ENCODE measurements at regions not wholly inside any gene's neighbourhood (a gene's known extent, or its start where the extent isn't known, plus 50 kb on each side); places are given as distances from the start of the nearest gene placed in this dataset.

- no peaks in the 10 kb centered on the region for H3K36me3 ChIP-seq (ENCODE audit: insufficient read depth, low read length)
- no peaks in the 10 kb centered on the region for H3K27me3 ChIP-seq (ENCODE audit: insufficient read depth, low read depth, low read length)
- no peaks in the 10 kb centered on the region for H4K20me1 ChIP-seq (ENCODE audit: insufficient read depth)
- no peak for TF ChIP-seq RAD21 (conservative IDR thresholded peaks at IDR 0.05)
- TF ChIP-seq POLR2AphosphoS5 (IDR thresholded peaks at IDR 0.05), result no peak
- TF ChIP-seq CTCF (IDR thresholded peaks at IDR 0.05; ENCODE audit: poor library complexity, severe bottlenecking), result no peak
- no peak for TF ChIP-seq MXI1 (conservative IDR thresholded peaks at IDR 0.05; ENCODE audit: poor library complexity, severe bottlenecking)
- no peak for TF ChIP-seq EZH2 (IDR thresholded peaks at IDR 0.05; ENCODE audit: borderline replicate concordance, insufficient read depth, low read length, poor library complexity, severe bottlenecking)
- no peak for TF ChIP-seq EP300 (conservative IDR thresholded peaks at IDR 0.05; ENCODE audit: poor library complexity, severe bottlenecking)
- no peak for TF ChIP-seq SMC3 (conservative IDR thresholded peaks at IDR 0.05; ENCODE audit: poor library complexity)
- no peak for TF ChIP-seq REST (IDR thresholded peaks at IDR 0.05; ENCODE audit: borderline replicate concordance)
- no peak for TF ChIP-seq TAF1 (IDR thresholded peaks at IDR 0.05; ENCODE audit: low read depth)
- no peak overlapping the region for H3K27ac ChIP-seq (ENCODE audit: low read length)
- H3K4me2 ChIP-seq (ENCODE audit: low read length), result no peak overlapping the region
- H3K9ac ChIP-seq (ENCODE audit: low read length), result no peak overlapping the region
- H3F3A ChIP-seq (ENCODE audit: insufficient read depth, low read length, poor library complexity, severe bottlenecking), result no peaks in the 10 kb centered on the region
- H2AFZ ChIP-seq (ENCODE audit: low read depth, low read length), result no peak overlapping the region
- no peaks in the 10 kb centered on the region for H3K79me2 ChIP-seq (replicated peaks; ENCODE audit: insufficient read depth, low read length)
- no peaks in the 10 kb centered on the region for H3K9me2 ChIP-seq (ENCODE audit: insufficient read depth, low read length)
- H3K4me3 ChIP-seq (ENCODE audit: low read length), result no peak overlapping the region
- H3K9me3 ChIP-seq (ENCODE audit: low read length), result peaks cover under 1% of the 10 kb centered on the region
These were observed 186.5 kb upstream of the PEX5L start for GRCh38 chr3:180223268-180223667.

- no peaks in the 10 kb centered on the region for H3K79me2 ChIP-seq (replicated peaks; ENCODE audit: insufficient read depth, low read length)
- H3K4me3 ChIP-seq (ENCODE audit: low read length), result no peak overlapping the region
- no peaks in the 10 kb centered on the region for H3K9me2 ChIP-seq (ENCODE audit: insufficient read depth, low read length)
- no peak overlapping the region for H3K4me2 ChIP-seq (ENCODE audit: low read length)
- H3K9me3 ChIP-seq (ENCODE audit: low read length), result peaks cover 16% of the 10 kb centered on the region
- TF ChIP-seq TAF1 (IDR thresholded peaks at IDR 0.05; ENCODE audit: low read depth), result no peak
- TF ChIP-seq CTCF (IDR thresholded peaks at IDR 0.05; ENCODE audit: poor library complexity, severe bottlenecking), result no peak
- TF ChIP-seq EP300 (conservative IDR thresholded peaks at IDR 0.05; ENCODE audit: poor library complexity, severe bottlenecking), result no peak
- no peak overlapping the region for H2AFZ ChIP-seq (ENCODE audit: low read depth, low read length)
- H3K27ac ChIP-seq (ENCODE audit: low read length), result no peak overlapping the region
- no peaks in the 10 kb centered on the region for H3F3A ChIP-seq (ENCODE audit: insufficient read depth, low read length, poor library complexity, severe bottlenecking)
- no peaks in the 10 kb centered on the region for H3K27me3 ChIP-seq (ENCODE audit: insufficient read depth, low read depth, low read length)
- H3K36me3 ChIP-seq (ENCODE audit: insufficient read depth, low read length), result no peaks in the 10 kb centered on the region
- H3K9ac ChIP-seq (ENCODE audit: low read length), result no peak overlapping the region
- no peaks in the 10 kb centered on the region for H4K20me1 ChIP-seq (ENCODE audit: insufficient read depth)
These were observed 192.4 kb upstream of the PEX5L start for GRCh38 chr3:180229113-180229512.
